HG03378 (cell line): ENCODE measurements at regions not wholly inside any gene's neighbourhood (a gene's known extent, or its start where the extent isn't known, plus 50 kb on each side); places are given as distances from the start of the nearest gene placed in this dataset.

Experiments
- ATAC-seq: cut with Tn5 transposase; IDR thresholded peaks from one replicate; pipeline ENCODE4 v1.9.1; 2021; ENCODE audit warnings: mild to moderate bottlenecking, moderate library complexity; ENCODE audit not compliant: unreplicated experiment

GRCh38 chr5:68161156-68161555, 54.4 kb upstream of the PIK3R1 start:
- ATAC-seq: no peak

DNA sequence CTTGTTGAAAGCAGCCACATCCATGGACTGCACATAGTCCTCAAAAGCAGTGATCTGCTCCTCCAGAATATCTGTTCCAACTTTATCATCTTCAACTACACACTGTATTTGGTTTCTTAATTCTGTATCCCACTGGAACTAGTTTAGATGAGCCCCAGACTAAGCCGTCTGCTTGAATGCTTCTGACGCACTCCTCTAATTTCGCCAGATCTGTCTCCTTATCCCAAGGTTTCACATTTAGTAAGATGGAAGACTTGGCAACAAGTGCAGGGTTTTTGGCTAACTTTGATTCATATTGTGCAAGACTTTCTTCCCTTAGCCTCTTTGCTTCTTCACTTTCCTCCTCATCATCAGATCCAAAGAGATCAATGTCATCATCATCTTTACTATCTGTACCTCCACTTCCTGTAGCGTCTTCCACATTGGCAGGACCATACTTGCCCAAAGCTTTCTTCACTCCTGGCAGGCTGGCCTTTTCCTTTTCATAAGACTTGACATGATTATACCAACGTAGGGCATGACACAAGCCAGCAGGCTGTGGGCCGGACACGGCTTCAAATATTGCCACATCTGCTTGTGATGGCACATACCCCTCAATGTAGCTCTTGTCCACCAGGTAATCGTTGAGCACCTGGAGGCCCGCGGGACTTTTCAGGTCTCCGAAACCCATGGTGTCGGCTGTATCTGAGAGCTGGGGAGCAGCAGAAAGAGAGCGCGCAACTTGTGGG, 56.2 kb upstream of the PIK3R1 start:
- ATAC-seq: no peak

DNA sequence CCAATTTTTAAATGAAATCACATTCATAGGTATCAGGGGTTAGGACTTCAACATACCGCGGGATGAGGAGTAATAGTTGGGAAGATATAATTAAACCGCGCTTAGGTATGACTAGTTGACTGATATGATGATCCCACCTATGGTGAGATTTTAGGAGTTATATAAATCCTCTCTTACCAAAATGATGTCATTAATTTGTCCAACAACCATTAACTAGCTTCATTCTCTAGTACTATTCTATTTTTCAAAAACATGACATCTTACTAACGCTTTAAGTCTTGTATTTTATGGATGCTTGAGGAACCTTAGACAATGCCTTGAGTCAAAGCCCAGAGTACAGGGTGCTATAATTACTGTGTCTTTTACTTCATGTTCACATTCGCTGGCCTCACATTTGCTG, 59.6 kb upstream of the PIK3R1 start:
- ATAC-seq: no peak

GRCh38 chr5:68154119-68154857, 61.3 kb upstream of the PIK3R1 start:
- no peak for ATAC-seq

DNA sequence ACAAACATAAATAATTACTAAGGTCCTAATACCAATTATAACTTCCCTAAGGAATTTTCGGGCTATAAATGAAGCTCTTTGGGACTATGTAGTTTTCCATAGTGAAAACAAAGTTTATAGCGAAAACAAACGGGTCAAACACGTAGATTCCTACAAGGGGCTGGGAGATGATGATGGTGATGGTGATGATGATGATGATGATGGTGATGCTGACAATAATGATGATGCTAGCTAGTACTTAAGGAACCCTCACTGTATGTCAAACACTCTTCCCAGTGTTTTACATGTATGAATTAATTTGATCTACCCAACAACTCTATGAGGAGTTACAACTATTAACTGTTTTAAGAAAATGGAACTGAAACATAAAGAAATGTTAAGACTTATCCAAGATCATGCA, 63.7 kb upstream of the PIK3R1 start:
- ATAC-seq: no peak

- no peak for ATAC-seq
Measured at GRCh38 chr5:68149189-68149588, 66.4 kb upstream of the PIK3R1 start.

DNA sequence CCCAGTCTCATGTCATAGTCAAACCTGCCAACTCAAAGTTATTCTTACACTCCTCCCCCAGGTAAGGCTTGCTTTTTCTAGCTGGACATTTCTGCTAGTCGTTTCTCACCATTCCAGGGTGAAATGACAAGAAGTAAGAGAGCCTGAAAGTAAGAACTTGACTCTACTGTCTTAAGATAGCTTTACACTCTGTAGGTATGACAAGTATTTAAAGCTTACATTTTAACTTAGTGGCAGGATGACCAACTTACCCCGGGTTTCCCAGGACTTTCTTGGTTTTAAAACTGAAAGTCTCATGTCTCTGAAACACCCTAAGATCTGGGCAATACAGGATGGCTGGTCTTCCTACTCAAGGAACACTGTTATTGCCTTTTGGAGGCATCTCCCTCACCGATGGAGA, 67.5 kb upstream of the PIK3R1 start:
- ATAC-seq: peak; percentile 60

GRCh38 chr5:68147659-68148058, 67.9 kb upstream of the PIK3R1 start:
- ATAC-seq: peak; percentile 23

DNA sequence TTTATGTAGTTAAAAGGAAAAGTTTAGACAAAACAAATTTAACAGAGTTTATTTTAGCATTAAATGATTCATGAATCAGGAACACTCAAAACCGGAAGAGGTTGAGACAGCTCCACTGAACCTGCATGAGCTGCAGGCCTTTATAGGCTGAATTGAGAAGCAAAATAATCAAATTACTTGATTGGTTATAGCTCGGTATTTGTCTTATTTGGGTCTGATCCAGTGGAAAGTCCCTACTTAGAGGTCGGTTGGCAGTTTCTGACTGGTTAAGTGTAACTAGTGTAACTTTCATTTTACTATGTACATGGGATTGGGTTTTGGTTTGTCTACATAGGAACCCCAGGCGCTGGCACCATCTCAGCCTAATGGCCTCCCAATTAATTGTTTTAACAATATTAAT, 74.1 kb upstream of the PIK3R1 start:
- peak; percentile 62 for ATAC-seq

DNA sequence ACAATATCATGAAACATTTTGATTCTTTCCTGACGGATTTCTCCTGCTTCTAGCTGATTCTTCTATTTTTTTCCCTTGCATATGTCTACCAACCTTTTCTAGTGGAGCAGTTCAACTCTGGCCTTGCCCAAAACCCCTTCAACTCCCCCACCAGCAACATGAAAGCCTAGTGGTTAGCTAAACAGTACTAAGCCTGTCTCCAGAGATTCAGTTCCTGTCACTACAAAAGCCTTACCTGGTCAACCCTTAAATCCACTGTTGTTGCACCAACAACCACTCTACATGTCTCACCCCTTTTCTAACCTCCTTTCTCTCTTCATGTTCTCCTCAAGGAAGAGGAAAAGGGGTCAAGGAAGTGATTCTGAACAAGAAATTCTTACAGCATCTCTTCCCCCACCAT, 74.8 kb upstream of the PIK3R1 start:
- peak; percentile 42 for ATAC-seq

DNA sequence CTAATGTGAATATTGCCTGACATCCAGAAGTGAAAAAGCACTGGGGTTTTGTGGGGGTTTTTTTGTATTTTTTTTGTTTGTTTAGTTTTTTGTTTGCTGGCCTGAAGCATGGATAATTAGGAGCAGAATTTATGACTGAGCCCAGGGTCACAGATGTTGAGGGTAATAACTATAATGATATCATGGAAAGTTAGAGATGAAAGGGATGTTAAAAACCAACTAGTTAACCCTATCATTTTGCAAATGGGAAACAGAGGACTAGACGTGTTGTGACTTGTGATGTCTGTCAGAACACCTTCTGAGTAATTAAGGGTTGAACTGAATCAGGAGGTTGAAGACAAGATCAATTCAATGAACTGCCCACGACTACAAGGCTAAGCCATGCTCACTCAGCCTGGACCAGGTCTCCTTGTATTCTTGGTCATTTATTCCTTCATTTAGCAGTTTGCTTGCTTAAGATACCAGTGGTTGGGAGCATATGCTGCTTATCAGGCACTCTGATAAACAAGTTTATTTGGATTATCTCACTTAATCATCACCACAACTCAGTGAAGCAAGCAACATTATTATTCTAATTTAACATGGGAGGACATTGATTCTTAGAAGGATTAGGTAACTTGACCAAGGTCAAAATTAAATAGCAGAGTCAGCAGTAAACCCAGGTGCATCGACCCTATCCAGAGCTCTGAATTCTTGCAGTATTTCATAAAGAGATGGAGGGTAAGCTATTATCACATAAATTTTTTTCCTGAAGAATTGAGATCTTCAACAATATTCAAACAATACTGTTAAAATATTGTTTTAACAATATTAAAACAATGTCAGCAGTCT, 75.7 kb upstream of the PIK3R1 start:
- no peak for ATAC-seq

DNA sequence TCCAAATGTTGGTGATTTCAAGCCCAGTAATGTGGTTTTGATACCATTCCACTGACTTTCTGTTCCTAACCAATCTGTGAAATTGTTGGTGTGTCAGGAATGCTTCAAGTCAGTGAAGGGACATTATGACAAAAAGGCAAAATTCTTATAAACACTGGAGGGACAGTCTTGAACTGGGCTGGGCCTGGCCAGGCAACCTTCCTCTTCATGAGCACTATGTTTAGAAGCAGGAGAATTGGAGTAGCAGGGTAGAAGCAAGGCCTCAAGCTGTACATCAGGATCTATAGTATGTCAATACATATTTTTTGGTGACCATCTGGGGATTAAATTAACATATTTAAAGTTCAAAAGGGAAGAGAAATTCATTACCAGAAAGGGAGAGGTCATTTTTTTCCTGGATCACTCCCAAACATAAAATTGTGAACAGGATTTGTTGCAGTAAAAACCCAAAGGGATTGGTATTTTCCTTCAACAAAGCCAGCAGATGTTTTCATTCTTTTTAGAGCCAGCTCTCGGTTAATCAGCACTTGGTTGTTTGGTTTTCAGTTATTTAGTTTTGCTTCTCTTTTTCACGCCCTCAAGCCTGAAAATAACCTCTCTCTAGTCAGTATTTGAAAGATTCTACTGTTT, 77.9 kb upstream of the PIK3R1 start:
- ATAC-seq: no peak

DNA sequence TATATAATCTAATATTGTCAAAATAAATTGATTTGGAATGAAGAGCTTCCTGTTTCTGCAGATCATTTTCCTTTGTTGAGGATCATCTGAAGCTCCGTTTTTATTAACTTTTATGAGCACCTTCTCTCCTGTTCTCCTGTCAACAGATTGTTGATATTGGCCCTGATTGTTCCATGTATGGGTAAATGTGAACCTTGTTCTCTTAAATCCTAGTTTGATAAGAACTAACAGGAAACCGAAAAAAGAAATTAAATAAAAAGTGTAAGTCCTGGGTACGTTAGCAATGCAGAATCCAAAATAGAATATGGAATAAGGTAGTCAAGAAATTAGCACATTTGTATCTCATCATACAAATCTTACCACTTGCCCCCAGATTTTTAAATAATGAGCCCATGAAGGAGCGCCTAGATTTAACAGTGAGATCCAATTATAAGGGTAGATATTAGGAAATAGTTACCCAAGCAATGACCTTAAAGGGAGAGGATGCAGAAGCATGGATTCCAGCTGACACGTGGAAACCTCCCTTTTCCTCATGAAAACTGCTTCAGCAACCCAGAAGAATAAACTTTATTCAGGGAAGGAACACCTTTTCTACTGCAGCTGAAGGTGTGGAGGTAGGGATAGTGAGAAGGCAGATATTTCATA, 80.8 kb upstream of the PIK3R1 start:
- ATAC-seq: no peak

DNA sequence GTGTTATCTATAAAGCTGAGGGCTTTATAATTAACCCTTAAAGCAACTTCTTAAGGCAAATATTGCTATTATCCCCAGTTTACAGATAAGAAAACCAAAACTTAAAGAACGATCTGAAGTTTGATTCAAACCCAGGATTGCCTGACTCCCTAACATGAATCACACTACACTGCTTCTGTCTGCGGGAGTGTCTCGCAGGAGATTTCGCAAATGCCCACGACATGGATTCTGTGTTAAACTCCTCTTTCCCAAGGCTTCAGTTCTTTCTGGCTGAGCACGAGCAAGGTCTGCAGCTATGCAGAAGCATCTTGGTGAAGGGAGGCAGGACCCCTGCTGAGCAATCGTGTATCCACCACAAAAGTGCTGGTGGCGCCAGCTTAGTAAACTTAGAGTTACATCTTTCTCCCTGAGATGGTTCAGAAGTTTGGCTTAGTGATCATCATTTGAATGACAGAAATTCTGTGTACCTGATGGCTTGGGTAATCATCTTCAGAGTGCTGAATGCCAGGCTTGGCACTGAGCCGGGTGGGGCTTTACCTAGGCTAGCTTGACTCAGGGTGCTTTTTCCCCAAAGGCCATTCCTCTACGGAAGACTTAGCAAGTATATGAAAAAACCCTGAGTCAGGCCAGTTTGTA, 81.4 kb upstream of the PIK3R1 start:
- no peak for ATAC-seq

GRCh38 chr5:68130253-68130652, 85.3 kb upstream of the PIK3R1 start:
- ATAC-seq: no peak

GRCh38 chr5:68129364-68129763, 86.2 kb upstream of the PIK3R1 start:
- no peak for ATAC-seq

GRCh38 chr5:68126886-68127285, 88.7 kb upstream of the PIK3R1 start:
- ATAC-seq: no peak

DNA sequence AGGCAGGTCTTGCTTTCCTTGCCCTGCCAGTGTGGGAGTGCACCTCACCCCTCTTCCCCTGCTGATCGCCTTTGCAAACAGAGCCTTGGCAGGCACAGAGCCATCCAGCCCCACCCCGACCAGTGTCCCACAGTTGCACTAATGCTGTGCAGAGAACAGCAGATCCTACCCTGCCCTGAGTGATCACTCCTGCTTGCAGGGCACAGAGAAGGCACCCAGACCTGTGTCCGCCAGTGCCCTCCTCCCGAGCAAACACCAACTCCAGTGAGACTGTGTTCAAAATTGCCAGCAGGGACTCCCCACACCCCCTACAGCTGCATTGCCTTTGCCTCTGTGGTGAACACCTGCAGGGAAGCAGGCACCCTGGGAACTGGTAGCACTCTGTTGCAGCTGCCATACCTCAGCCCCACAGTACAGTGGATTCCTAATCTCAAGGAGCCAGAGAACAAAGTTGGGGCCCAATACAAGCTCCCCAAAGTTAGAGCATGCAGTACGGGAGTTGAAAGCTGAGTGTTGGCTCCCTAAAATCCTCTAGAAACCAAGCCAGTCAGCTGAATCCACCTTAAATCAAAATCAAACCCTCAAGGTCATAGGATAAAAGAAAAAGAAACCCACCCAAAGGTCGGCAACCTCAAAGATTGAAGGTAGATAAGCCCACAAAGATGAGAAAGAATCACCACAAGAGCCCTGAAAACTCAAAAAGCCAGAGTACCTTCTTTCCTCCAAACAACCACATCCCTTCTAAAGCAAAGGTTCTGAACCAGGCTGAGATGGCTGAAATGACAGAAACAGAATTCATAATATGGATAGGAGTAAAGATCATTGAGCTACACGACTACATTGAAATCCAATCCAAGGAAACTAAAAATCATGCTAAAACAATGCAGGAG, 92.9 kb upstream of the PIK3R1 start:
- no peak for ATAC-seq

DNA sequence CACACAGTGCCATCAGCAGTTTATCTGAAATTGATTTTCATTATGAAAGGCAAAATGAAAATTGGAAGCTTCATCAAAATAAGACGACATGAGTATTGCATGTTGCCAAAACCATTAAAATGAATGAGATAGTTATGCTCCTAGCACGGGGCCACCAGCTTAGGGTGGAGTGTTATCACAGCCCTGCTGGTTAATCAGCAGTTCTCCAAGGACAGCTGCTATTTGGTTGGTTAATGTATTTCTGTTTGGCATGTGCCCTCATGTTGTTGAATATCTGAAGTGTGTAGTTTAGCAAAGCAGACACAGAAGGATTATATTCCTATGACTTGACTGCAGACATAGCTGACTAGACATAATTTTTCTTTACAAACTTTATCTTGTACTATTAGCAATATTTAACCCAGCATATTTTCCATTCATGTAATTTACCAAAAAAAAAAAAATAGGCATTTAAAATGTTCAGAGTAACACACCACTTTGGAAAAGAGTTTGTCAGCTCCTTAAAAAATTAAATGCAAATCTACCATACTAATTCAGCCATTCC, 98.6 kb upstream of the PIK3R1 start:
- ATAC-seq: no peak
